22Rv1 (cell line): ENCODE measurements at regions not wholly inside any gene's neighbourhood (a gene's known extent, or its start where the extent isn't known, plus 50 kb on each side); places are given as distances from the start of the nearest gene placed in this dataset.
"Not testable (repeated sequence)": the region's sequence is repeated elsewhere in the genome, so short reads cannot be mapped to it uniquely, and the experiment has no call there.

Experiments used
- ZFX ChIP-seq: fragments of 450-650 bp; IDR thresholded peaks from 2 replicates; pipeline ENCODE4 v1.6.1; 2017; ENCODE audit warnings: antibody characterized with exemption, borderline replicate concordance
- TF ChIP-seq, protein P1 (sequence below): fragments of 450-650 bp; IDR thresholded peaks from 2 replicates; pipeline ENCODE4 v1.5.1; 2017; ENCODE audit warnings: mild to moderate bottlenecking

DNA sequence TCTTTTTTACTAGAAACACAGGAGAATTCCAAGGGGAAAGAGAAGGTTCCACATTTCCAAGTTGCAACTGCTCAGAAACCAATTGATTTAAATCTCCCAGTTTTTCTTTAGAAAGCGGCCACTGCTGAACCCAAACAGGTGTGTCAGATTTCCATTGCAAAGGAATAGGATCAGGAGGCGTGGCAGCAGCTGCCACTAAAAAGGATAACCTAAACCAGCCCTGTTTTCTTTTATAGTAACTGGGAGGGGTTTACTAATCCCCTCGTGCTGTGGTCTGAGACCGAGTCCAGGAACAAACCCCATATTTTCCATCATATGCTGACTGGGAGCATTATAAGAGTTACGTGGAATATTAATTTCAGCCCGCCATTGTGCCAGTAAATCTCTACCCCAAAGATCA is 1504.0 kb downstream of the UQCRFS1 start:
- TF ChIP-seq, protein P1, sequence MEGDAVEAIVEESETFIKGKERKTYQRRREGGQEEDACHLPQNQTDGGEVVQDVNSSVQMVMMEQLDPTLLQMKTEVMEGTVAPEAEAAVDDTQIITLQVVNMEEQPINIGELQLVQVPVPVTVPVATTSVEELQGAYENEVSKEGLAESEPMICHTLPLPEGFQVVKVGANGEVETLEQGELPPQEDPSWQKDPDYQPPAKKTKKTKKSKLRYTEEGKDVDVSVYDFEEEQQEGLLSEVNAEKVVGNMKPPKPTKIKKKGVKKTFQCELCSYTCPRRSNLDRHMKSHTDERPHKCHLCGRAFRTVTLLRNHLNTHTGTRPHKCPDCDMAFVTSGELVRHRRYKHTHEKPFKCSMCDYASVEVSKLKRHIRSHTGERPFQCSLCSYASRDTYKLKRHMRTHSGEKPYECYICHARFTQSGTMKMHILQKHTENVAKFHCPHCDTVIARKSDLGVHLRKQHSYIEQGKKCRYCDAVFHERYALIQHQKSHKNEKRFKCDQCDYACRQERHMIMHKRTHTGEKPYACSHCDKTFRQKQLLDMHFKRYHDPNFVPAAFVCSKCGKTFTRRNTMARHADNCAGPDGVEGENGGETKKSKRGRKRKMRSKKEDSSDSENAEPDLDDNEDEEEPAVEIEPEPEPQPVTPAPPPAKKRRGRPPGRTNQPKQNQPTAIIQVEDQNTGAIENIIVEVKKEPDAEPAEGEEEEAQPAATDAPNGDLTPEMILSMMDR, result not testable (repeated sequence)
- TF ChIP-seq ZFX, result not testable (repeated sequence)
